HFF-Myc (cell line): ENCODE measurements at regions not wholly inside any gene's neighbourhood (a gene's known extent, or its start where the extent isn't known, plus 50 kb on each side); places are given as distances from the start of the nearest gene placed in this dataset.

ENCODE experiments used
- DNase-seq: peaks from one replicate; pipeline ENCODE4 v3.0.0-alpha.2; 2011; ENCODE audit warnings: low read depth; ENCODE audit errors: extremely low read depth
- H3K4me3 ChIP-seq: replicated peaks from 2 replicates; pipeline ENCODE4 v1.5.1; 2011; ENCODE audit warnings: low read depth, mild to moderate bottlenecking, control low read depth, low read length
- CTCF ChIP-seq: IDR thresholded peaks from 2 replicates; pipeline ENCODE4 v1.5.1; 2012; ENCODE audit warnings: mild to moderate bottlenecking, low read depth, low read length, control low read depth; ENCODE audit errors: missing control alignments

DNA sequence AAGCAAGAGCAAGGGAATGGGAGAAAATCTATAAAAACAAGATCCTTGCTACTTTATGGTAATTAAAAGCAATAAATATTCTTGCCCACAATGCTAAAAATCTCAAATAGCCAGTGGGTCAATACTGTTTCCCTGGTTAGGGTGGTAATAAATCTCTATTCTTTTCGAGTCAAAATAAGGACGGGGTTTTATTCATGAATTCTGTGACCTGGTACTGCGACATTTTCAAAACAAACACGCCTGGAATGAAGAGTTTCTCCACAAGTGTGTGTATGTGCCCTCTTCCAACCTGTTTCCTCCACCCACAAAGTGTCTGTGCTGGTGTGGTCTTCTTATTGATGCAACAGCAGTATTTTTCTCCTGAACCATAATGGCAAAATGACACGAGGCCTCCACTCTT is 358.8 kb upstream of the BRINP1 start:
- no peak for DNase-seq
- no peak overlapping the region for H3K4me3 ChIP-seq
- TF ChIP-seq CTCF, result no peak

DNA sequence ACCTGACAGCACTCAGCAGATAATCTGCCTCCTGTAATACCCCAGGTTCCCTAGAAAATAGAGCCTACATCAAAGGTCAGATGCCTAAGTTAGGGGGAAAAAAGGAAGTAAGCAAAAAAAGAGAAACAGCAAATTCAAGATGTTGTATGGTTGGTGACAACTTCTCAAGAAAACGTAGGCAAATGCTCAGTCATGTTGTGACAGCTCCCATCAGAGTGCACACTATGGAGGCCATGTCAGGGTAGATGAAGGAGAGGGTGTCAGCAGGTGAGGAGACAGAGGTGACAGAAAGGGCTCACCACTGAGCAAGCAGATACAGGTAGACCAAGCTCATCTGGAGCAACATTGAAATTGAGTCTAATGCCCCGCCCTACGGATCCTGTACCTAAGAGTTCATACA is 356.8 kb upstream of the BRINP1 start:
- no peak overlapping the region for H3K4me3 ChIP-seq
- TF ChIP-seq CTCF, result no peak
- DNase-seq, result no peak

- H3K4me3 ChIP-seq, result no peak overlapping the region
- no peak for DNase-seq
- TF ChIP-seq CTCF, result no peak
Observed at GRCh38 chr9:119722384-119722783, 353.1 kb upstream of the BRINP1 start.

GRCh38 chr9:119712325-119712724 is 343.1 kb upstream of the BRINP1 start:
- H3K4me3 ChIP-seq, result no peak overlapping the region
- no peak for DNase-seq
- no peak for TF ChIP-seq CTCF

- no peak for DNase-seq
- no peak for TF ChIP-seq CTCF
- no peak overlapping the region for H3K4me3 ChIP-seq
Observed at GRCh38 chr9:119709431-119709830, 340.2 kb upstream of the BRINP1 start.

GRCh38 chr9:119707228-119707845 is 338.1 kb upstream of the BRINP1 start:
- no peak overlapping the region for H3K4me3 ChIP-seq
- TF ChIP-seq CTCF, result no peak
- DNase-seq, result no peak

DNA sequence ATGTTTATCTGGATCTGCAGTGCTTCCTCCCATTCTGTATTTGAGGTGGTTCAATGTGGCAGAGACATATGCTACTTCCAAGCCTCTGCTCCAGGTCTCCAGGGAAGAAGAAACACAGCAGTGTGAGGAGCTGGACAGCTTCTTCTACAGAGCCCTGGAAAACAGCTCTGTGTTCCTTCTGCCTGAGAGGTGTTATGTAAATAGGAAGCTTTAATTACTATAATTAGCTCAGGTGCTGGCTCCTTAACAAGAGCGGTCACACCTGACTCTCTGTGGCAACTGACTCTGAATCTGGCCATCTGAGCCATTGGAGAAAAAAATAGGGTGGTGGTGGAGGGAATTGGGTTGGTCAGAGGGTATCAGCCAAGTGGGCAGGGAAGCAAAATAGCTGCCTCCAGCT is 332.4 kb upstream of the BRINP1 start:
- TF ChIP-seq CTCF, result no peak
- no peak overlapping the region for H3K4me3 ChIP-seq

More for the DNA sequence above, 332.4 kb upstream of the BRINP1 start:
- DNase-seq, result no peak
